Amniotic epithelial cell (primary cell): ENCODE measurements at regions not wholly inside any gene's neighbourhood (a gene's known extent, or its start where the extent isn't known, plus 50 kb on each side); places are given as distances from the start of the nearest gene placed in this dataset.

Experiments
- DNase-seq: peaks from one replicate; pipeline ENCODE4 v3.0.0-alpha.2; 2010; ENCODE audit warnings: low read depth

DNA sequence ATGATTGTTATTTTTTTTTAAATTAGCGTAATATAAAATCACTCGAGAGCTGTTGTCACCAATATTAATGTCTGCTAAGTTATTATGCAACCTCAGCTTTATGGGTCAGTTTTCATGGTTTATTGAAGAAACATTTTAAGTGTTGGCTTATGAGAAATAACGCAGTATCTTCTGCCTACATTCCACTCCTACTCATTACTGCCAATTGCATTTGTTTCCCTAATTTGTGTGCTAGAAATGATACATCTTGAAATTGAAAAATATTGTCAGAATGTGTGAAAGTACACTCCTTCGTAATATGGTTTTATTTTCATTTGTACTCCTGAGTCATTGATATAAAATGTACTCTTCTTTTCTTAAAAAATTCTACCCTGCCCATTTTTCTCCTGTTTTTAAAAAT lies 333.3 kb upstream of the HSF2 start:
- DNase-seq, result no peak

DNA sequence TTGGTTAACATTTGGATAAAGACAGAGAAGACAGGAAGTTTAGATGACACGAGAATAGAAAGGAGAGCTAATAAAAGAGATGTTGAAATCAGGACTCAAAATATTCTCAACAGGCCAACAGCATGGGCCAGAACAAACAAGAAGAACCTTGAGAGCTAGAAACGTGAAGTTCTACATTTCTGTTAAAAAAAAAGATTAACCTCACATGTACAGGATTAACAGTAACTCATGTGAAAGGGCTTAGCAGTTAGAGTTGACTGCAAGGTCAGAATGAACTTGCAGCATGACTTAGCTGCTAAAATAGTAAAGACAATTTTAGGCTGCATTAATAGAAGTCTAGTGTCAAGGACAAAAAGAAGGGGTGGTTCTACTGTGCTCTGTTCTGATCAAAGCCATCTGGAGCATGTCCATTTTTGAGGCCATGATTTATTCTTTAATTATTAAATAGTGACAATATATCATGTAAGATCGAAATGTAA lies 331.1 kb upstream of the HSF2 start:
- DNase-seq, result peak; percentile 35

DNA sequence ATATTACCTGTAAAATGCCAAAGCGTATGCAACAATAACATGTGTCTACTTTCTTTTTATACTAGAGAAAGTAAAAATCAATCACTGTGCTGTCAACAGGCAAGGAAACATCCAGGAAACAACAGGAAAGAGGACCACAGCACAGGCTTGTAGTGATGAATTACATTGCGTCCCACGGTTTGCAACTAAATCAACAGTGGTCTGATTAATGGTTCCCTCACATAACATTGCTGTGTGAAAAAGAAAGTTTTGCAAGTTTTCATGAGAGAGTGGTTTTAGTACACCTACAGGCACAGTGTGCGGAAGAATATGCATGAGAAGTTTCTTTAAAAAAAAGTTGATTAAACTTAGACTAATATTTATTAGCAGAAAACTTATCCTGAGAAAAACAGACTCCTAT lies 329.5 kb upstream of the HSF2 start:
- peak; percentile 73 for DNase-seq

DNA sequence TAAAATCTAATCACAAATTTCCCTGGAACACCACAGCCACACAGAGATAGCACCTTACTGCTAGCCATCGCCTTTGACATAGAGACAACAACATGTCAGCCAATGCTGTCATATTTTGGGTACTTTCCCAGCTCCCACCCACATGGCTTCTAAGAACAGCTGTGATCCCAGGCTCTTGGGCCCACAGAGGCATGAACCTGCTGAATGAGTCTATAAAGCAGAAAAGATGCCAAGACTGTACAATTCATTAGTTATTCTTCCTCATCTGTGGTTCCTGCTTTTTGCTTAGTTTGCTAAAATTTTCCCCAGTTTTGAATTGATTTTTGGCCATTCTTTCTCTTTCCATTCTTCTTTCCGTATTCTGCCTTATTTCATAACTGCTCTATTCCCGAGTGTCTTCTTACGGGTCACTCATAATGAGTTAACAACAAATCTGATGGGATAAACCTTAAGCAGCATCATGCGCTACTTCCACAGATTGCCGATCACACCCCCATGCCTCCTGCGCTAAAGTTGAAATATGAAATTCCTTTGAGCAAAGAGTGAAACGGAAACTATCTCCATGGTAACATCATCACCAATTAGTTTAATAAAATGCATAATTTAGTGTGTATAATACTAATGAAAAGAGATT lies 327.3 kb upstream of the HSF2 start:
- DNase-seq, result no peak

DNA sequence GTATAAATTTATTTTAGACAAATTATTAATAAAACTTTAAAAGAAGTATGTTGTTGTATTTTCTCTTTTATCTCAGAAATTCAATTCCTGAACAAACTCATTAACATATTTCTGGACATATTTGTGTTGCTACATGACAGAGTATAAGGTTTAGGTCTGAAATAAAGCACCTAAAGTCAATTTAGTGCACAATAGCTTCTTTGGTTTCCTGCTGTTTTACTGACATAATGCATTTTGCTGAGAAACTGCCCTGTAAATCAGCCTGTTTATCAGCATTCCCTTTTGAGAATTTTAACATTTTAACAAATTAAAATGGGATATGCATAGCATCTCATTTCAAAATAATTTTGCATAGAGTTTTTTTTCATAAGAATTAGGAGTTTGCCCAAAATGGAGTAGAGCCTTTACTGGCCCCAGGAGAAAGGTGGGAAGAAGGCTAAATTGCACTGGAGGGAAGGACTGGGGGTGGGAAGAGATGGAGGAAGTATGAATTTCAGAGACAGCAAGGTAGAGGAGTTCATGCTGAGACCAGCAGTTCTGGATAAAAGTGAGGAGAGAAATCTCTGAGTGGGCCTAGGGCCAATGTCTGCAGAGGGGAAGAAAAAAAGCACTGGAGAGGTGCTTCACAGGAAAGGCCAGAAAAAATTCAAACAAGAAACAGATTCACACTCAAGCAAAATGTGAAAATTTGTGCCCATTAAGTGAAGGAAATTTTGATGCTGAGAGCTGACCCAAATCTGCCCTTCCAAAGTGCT lies 324.2 kb upstream of the HSF2 start:
- DNase-seq, result no peak

DNA sequence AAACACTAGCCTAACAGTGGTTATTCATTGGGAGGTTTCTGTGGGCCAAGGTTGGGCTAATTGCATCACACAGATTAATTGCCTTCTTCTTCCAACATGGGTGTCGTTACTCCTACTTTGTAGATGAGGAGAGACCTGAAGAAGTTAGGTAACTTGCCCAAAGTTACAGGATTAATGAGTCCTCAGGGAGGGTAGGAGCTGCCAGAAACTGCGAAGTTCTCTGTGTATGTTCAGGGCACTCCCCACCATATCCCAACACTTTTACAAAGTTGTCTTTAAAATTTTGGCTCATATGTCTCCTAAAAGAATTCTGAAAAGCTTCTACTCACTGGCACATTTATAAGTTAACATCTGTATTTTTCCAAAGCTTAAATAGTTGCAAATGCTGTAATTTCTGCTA lies 323.5 kb upstream of the HSF2 start:
- DNase-seq, result peak; percentile 7

DNA sequence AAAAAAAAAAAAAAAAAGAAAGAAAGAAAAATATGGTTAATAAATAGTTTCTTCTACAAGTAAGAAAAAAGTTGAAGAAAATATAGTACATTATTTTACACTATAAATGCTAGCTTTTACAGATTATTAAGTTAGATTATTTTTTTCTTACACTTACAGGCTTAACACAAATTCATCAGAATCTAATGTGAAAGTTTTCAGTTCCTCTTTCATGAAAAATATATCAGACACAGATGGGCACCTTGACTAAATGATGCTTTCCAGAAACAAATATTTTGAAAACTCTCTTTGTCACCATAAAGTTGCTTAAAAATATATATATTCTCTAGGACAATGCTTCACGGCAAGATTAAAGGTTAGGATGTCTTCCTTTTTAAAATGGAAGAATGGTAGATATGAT lies 321.8 kb upstream of the HSF2 start:
- no peak for DNase-seq

DNA sequence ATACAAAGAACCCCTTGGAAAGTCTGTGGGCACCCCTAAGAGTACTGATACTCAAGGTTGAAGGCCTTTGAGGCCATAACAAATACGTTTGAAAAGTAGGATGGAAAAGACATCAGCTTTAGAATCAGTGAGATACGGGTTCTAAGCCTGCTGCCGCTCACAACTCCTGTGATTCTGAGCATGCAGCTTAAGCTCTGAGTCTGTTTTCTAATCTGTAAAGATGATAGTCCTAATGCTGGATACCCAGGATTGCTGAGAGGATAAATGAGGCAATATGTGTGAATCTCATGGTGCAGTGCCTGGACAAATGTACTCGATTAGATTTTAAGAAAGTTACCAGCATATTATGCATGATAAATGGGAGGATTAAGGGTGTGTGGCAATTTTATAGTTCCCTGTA lies 321.0 kb upstream of the HSF2 start:
- peak; percentile 32 for DNase-seq

DNA sequence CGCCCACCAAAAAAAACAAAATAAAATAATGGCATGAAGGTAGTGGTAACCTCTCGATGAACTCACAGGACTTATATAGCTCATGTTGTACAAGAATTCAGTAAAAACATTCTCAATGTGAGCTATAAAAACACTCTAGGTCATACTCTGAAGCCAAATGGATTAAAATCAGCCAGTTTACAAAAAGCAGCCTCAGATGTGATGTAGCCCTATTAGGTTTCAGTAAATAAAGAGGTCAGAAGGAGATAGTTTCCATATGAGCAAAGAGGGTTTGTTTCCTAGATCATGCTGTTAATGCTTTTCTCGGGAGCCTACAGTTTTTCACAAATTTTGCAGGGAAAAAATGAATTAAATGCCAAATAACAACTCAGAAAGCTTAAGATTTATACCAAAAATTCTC lies 319.5 kb upstream of the HSF2 start:
- DNase-seq, result no peak

DNA sequence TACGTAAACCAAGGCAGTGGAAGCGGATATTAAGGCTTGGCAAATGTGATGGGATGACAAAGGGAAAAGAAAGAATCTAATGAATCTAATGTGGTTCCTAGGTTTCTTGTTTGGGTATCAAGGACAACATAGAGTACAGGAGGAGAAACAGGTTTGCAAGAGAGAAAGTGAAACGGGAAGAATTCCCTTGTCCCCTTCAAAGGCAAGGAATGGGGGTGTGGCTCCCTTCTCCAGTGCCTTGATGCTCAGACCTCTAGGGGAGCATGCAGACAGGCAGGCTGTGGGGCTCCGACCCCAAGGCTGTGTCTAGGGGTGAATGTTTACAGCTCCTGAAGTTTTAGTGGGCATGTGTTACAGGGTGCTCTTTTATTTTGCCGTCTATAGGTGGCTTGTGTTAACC lies 317.5 kb upstream of the HSF2 start:
- no peak for DNase-seq

DNA sequence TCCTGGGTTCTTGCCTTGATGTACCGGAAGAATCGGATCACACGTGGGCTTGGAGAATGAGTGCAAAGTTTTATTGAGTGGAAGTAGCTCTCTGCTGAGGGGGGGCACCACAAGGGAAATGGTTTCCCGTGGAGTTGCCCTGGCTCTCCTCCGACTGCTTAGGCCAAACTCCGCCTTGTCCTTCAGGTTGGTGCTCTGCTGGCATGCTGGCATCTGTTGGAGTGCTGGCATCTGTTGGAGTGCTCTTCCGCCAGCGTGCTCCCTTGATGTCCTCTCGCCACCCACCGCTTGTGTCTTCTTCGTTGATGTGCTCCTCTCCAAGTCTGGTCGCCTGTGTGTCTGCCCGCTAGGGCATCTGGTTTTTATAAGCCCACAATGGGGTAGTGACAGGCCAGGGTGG lies 317.1 kb upstream of the HSF2 start:
- no peak for DNase-seq

DNA sequence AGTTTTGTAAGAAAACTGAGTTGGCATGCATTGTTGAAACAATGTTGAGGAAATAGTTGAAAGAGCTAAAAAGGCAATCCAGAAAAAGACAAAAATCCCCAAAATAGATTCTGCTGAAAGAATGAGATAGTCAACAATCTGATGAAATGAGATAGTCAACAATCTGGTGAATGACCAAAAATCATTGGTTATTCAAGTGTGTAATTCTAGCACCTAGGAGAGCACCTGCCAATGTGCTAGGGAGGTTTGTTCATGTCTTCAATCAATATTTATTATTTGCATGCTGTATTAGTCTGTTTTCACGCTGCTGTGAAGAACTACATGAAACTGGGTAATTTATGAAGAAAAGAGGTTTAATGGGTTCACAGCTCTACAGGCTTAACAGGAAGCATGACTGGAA lies 307.1 kb upstream of the HSF2 start:
- DNase-seq, result no peak

DNA sequence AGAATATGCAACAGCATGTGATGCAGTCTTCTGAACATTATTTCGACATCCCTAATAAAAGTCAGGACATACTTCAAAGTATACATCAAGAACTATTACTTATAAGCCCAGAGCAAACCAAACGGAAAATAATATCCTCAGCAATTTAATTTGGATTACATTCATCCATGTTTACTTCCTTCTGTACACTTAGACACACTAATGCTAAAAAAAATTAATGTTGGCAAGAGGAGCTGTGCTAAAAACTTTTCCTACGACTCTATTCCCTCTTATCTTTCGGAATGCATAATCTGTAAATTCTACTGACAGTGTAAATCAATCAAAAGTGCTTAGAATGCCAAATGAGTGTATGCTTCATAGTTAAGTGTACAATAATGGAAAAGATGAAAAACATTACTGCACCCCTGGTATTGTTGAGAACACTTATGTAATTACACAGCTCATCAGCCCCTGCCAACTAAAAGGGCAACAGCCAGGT lies 301.2 kb upstream of the HSF2 start:
- peak; percentile 58 for DNase-seq

DNA sequence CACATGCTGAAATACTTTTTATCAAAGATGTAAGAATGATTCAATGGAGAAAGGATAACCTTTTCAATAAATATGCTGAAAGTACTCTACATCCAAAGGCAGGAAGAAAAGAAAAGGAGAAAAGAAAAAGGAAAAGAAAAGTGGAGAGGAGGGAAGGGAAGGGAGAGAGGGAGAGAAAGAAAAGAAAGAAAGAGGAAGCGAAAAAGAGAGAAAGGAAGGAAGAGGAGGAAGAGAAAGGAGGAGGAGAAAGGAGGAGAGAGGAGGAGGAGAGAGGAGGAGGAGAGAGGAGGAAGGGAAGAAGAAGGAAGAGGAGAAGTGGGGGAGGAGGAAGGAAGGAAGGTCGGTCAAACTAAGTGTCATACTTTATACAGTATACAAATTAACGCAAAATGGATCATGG lies 297.4 kb upstream of the HSF2 start:
- DNase-seq, result no peak

DNA sequence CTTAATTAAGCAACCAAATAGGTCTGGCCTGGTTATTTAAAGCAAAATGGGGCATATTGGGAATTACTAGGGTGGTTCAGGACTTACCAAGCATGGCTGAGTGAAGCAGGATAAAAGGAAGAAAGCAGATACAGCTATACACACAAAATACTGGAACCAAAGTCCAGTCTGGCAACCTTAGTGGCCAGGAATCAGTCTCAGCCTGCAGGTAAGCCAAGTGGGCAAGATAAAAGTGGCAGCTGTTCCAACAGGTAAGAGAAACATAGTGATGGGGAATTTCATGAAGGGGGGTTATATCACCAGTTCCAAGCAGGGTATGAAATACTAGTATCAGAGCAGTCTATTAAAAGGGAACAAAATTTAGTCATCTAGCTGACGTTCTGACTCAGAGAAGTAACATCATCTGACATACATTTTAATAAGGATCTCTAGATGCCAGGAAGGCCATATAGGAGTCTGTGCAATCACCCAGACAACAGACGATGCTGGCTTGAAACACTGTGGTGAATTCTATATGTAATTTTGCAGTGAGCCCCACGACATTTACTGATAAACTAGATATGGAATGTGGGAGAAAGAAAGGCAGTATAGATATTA lies 292.1 kb upstream of the HSF2 start:
- no peak for DNase-seq

DNA sequence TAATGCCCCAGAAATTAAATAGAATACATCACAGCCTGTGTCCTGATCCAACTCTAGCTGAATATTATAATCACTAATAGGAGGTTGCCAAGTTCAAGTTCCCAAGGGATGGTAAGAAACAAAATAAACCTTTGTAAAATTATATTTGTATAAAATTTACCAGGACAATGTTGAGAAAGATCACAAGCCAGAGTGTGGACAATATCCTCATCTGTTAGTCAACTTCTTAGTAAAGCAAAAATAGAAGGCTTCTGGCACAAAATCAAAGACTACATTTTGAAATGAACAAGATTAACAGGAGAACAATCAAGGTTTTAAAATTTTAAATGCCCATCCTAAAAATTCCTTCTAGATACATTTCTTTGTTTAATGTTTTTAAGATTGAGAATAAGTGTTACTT lies 290.4 kb upstream of the HSF2 start:
- peak; percentile 4 for DNase-seq

DNA sequence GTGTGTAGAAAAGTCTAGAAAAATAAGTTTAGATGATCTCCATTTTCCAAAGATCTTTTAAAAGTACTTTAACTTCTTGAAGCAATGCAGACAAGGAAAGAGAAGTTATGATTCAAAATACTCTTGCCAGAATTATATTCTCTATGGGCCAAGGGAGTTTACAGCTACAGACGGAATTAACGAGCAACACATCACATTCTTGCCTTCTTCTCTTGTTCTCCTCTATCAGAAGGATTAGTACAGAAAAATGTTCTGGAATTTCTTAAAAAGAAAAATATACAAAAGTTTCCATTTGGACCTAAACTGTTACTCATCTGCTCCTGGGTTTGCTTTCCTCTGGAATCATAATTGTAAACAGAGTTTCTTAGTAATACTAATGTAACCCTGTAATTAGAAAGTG lies 284.7 kb upstream of the HSF2 start:
- DNase-seq, result no peak

DNA sequence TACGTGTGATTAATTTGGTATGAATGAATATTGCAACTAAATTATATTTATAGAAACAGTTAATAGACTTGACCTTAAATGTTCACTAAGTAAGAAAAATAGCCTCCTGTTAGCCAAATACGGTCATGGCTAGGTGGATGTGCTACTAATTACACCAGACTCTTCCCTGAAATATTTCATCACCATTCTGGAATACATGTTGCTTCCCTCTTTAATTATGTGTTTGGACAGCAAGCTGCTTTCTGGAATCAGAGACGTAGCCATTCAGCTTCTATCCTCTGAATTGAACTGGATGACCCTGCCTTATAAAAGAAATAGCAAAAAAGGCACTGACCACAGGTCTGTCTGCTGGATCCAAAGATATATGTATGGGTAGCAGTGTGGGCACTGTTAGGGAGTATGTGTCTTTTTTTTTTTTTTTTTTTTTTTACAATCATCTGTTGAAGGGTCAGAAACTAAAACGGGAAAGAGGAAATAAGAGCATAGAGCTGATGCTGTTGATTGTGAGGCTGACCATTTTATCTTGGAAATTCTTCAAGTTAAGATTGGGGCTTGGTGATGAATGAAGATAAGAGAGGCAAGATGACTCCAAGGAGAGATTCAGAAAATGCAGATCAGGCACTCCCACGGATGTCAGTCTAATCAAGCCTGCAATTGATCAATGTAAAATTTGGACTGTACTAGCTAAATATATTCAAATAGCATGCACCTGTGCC lies 283.2 kb upstream of the HSF2 start:
- DNase-seq, result peak; percentile 10

DNA sequence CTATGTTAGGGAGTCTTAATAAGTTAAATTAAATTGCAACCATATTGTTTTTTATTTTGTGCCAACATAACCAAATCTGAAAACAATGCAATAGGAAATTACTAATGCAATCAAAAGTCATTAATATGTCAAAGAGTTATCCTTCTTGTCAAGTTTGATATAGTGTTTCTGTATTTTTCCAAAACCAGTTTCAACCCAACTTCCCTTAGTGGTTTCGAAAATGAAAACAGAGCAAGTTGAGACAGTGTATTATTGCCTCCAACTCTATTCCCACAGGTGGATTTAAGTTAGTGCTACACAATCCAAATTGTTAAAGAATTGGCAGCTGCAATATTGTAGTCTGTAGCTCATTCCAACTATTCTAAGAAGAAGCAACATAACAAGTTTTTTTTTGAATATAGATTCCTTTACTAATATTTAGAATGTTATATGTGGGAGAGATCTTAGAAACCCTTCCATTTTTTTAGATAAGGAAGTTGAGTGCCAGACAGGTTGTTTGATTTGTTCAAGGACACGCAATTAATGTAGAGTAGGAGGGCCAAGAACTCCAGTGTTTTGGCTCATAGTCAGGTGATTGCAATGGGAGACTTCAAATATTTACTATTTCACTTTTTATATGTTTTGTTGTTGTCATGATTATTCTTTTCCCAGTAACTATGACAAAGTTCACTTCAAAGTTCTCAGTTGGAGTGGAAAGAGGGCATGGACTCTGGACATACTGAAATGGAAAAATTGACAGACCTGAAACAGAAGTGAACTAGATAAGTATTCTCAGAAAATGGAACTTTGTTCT lies 282.4 kb upstream of the HSF2 start:
- DNase-seq, result no peak

DNA sequence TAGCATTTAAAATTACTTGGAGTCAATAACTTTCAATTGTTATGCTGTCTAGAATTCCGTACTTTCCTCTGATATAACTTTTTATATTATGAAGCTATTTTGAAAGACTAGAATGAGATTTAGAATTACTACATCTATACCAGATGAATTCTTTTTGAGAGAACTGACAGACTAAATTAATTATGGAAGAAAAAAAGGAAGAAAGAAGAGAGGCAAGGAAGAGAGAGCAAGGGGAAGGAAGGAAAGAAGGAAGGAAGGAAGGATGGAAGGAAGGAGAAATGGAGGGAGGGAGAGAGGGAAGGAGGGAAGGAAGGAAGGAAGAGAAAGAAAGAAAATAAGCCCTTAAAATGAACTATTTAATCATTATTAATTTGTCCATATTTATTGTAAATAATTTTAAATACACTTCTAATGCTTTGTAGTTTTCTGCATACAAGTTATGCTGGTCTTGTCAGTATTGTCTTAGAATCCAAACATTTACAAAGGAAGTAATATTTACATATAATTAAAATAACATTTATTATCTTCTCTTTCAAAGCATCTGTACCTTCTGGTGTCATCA lies 280.4 kb upstream of the HSF2 start:
- no peak for DNase-seq

DNA sequence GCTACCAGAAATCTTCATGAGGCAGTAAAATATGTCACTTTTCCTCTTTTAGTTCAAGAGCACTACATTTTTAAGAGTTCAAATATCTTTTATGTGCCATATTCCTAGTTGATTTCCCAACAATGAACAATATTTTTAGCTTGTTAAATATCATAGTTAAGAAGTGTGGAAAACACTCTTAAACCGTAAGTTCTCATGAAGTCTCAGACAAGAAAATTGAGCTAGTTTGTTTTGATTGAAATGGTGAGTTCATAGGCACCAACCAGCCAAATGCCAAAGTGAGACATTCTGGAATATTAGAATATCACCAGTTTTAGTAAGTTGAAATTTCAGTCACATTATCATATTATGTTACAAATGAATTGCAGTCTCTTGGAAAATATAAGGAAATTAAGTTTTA lies 277.2 kb upstream of the HSF2 start:
- no peak for DNase-seq

DNA sequence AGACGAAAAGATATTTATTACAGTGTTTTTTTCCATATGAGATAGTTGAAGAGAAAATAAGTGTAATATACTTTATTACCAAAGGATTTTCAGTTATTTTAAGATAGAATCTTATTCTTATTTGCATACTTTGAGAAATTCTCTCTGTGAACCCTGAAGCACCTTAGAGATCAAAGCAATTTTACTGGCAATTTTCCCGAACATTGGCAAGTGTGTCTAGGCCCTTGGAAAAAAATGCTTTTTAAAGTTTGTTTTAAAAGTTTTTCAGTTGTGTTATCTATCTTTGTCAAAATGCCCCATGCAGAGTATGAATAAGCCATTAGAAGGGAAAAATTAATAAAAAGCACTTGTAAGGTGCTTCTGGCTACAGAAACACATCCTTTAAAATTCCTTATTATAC lies 276.8 kb upstream of the HSF2 start:
- DNase-seq, result no peak
